ENCODE measurements at regions not wholly inside any gene's neighbourhood (a gene's known extent, or its start where the extent isn't known, plus 50 kb on each side); places are given as distances from the start of the nearest gene placed in this dataset.
"Not testable (repeated sequence)": the region's sequence is repeated elsewhere in the genome, so short reads cannot be mapped to it uniquely, and the experiment has no call there.

- DNase-seq = no peak
Measured at GRCh38 chr4:149987330-149988086, 90.7 kb upstream of the DCLK2 start.

- no peak for DNase-seq
Measured at GRCh38 chr4:149988087-149988410, 90.2 kb upstream of the DCLK2 start.

GRCh38 chr4:149993030-149993429 lies 85.2 kb upstream of the DCLK2 start:
- no peak for DNase-seq

- no peak for DNase-seq
Measured at GRCh38 chr4:149995134-149995756, 83.0 kb upstream of the DCLK2 start.

- no peak for DNase-seq
Measured at GRCh38 chr4:149997881-149998421, 80.3 kb upstream of the DCLK2 start.

GRCh38 chr4:149999485-150000074 lies 78.7 kb upstream of the DCLK2 start:
- DNase-seq = no peak

GRCh38 chr4:150001815-150002214 lies 76.4 kb upstream of the DCLK2 start:
- DNase-seq = no peak

- no peak for DNase-seq
Measured at GRCh38 chr4:150002561-150002960, 75.7 kb upstream of the DCLK2 start.

GRCh38 chr4:150004481-150004880 lies 73.8 kb upstream of the DCLK2 start:
- no peak for DNase-seq

GRCh38 chr4:150005537-150005936 lies 72.7 kb upstream of the DCLK2 start:
- DNase-seq = no peak

- DNase-seq = no peak
Measured at GRCh38 chr4:150006197-150006596, 72.0 kb upstream of the DCLK2 start.

GRCh38 chr4:150007512-150007911 lies 70.7 kb upstream of the DCLK2 start:
- DNase-seq = no peak

- no peak for DNase-seq
Measured at GRCh38 chr4:150008546-150008945, 69.7 kb upstream of the DCLK2 start.

- DNase-seq = no peak
Measured at GRCh38 chr4:150009533-150009932, 68.7 kb upstream of the DCLK2 start.

GRCh38 chr4:150010525-150011126 lies 67.6 kb upstream of the DCLK2 start:
- no peak for DNase-seq

- no peak for DNase-seq
Measured at GRCh38 chr4:150012851-150013360, 65.3 kb upstream of the DCLK2 start.

GRCh38 chr4:150015910-150016309 lies 62.3 kb upstream of the DCLK2 start:
- DNase-seq = not testable (repeated sequence)

- DNase-seq = not testable (repeated sequence)
Measured at GRCh38 chr4:150016621-150017020, 61.6 kb upstream of the DCLK2 start.

GRCh38 chr4:150018257-150018656 lies 60.0 kb upstream of the DCLK2 start:
- DNase-seq = no peak

GRCh38 chr4:150021483-150021882 lies 56.8 kb upstream of the DCLK2 start:
- no peak for DNase-seq

- DNase-seq = no peak
Measured at GRCh38 chr4:150023489-150023888, 54.8 kb upstream of the DCLK2 start.

- DNase-seq = not testable (repeated sequence)
Measured at GRCh38 chr4:150026987-150027386, 51.3 kb upstream of the DCLK2 start.

All from activated naive CD4-positive, alpha-beta T cell (primary cell).